Esophagus muscularis mucosa (tissue), 3 donors: ENCODE measurements at regions not wholly inside any gene's neighbourhood (a gene's known extent, or its start where the extent isn't known, plus 50 kb on each side); places are given as distances from the start of the nearest gene placed in this dataset.

ENCODE experiments used
- CTCF ChIP-seq, 3 experiments: fragments of 200-600 bp in 2 of 3; fragments of 450-650 bp in 1 of 3; sonication (generic) in 2 of 3; IDR thresholded peaks; one replicate each; pipeline ENCODE4 v1.5.1; 2017 to 2019; ENCODE audit warnings: antibody characterized with exemption in 3 of 3, mild to moderate bottlenecking in 2 of 3, moderate library complexity in 1 of 3
- POLR2A ChIP-seq: fragments of 450-650 bp; IDR thresholded peaks from one replicate; pipeline ENCODE4 v1.6.1; 2017; ENCODE audit warnings: antibody characterized with exemption, moderate library complexity, mild to moderate bottlenecking, low read depth
- POLR2AphosphoS5 ChIP-seq, 2 donors: sonication (generic); formaldehyde crosslinking; IDR thresholded peaks; one replicate each; pipeline ENCODE4 v1.6.1; 2017; ENCODE audit warnings: antibody characterized with exemption in 2 of 2

- TF ChIP-seq POLR2AphosphoS5 (IDR thresholded peaks at IDR 0.05) (no peak), POLR2A (no peak), CTCF (IDR thresholded peaks at IDR 0.05) (no peak)
Measured at GRCh38 chr12:66733321-66733720, 54.4 kb upstream of the GRIP1 start.
